ENCODE measurements at regions not wholly inside any gene's neighbourhood (a gene's known extent, or its start where the extent isn't known, plus 50 kb on each side); places are given as distances from the start of the nearest gene placed in this dataset.

DNA sequence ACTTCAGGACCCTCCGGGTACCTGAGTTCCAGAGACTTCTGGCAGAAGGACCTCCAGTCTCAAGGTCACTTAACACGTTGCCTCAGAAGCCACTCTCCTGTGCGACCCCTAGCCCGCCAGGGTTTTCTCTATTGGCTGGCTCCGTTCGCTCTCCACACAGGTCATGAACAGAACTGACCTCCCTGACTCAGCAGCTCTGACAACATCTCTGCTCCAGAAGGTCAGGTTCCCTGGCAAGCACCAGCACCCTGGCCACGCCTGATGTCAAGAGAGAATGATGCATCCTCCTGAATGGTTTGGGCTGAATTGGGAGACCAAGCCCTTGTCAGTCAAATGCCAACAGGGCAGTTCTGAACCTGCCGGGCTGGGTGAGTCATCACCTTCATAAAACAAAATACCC is 84.3 kb upstream of the TMEM45B start:
- TF ChIP-seq, protein P1, sequence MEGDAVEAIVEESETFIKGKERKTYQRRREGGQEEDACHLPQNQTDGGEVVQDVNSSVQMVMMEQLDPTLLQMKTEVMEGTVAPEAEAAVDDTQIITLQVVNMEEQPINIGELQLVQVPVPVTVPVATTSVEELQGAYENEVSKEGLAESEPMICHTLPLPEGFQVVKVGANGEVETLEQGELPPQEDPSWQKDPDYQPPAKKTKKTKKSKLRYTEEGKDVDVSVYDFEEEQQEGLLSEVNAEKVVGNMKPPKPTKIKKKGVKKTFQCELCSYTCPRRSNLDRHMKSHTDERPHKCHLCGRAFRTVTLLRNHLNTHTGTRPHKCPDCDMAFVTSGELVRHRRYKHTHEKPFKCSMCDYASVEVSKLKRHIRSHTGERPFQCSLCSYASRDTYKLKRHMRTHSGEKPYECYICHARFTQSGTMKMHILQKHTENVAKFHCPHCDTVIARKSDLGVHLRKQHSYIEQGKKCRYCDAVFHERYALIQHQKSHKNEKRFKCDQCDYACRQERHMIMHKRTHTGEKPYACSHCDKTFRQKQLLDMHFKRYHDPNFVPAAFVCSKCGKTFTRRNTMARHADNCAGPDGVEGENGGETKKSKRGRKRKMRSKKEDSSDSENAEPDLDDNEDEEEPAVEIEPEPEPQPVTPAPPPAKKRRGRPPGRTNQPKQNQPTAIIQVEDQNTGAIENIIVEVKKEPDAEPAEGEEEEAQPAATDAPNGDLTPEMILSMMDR (IDR thresholded peaks at IDR 0.05; ENCODE audit: borderline replicate concordance, extremely low read depth, low read length, poor library complexity, severe bottlenecking) = no peak
- no peak for TF ChIP-seq EZH2 (IDR thresholded peaks at IDR 0.05; ENCODE audit: borderline replicate concordance, low read depth, low read length, severe bottlenecking)

All from DND-41 (cell line).